ENCODE measurements at regions not wholly inside any gene's neighbourhood (a gene's known extent, or its start where the extent isn't known, plus 50 kb on each side); places are given as distances from the start of the nearest gene placed in this dataset.

- H3K9ac ChIP-seq (ENCODE audit: low read length) = no peak overlapping the region
- H3K23ac ChIP-seq (ENCODE audit: low read length) = no peak overlapping the region
- no peaks in the 10 kb centered on the region for H3K4me1 ChIP-seq (ENCODE audit: control insufficient read depth, low read depth, low read length)
- no peaks in the 10 kb centered on the region for H3K79me2 ChIP-seq (ENCODE audit: control insufficient read depth, insufficient read depth, low read length)
- no peak overlapping the region for H4K8ac ChIP-seq (ENCODE audit: low read depth, low read length)
- no peak overlapping the region for H3K27ac ChIP-seq (ENCODE audit: low read depth, low read length)
- H2AK5ac ChIP-seq (ENCODE audit: low read length) = no peak overlapping the region
- H3K4ac ChIP-seq (ENCODE audit: low read depth, low read length) = no peak overlapping the region
- no peaks in the 10 kb centered on the region for H3K27me3 ChIP-seq (ENCODE audit: insufficient read depth, low read length, poor library complexity)
- H2BK120ac ChIP-seq (ENCODE audit: low read depth, low read length) = no peak overlapping the region
- no peak overlapping the region for H2BK15ac ChIP-seq (replicated peaks; ENCODE audit: low read depth)
- no peak for DNase-seq
- no peak overlapping the region for H2BK5ac ChIP-seq (ENCODE audit: low read length)
- H3K4me2 ChIP-seq (ENCODE audit: low read length) = no peak overlapping the region
- whole genome bisulfite sequencing (ENCODE audit: extremely low coverage, insufficient coverage, low lambda C conversion rate) = no CpG with 5 or more reads among the region's 10 CpGs
- H3K79me1 ChIP-seq (ENCODE audit: low read length) = no peaks in the 10 kb centered on the region
- H3K4me3 ChIP-seq (ENCODE audit: low read length) = no peak overlapping the region
- H3K18ac ChIP-seq (ENCODE audit: low read length) = no peak overlapping the region
- no peak overlapping the region for H4K5ac ChIP-seq (ENCODE audit: low read length)
- H3K36me3 ChIP-seq (ENCODE audit: control insufficient read depth, insufficient read depth, low read length) = no peaks in the 10 kb centered on the region
- no peak overlapping the region for H3K56ac ChIP-seq (ENCODE audit: low read length)
These were observed 289.2 kb upstream of the SFSWAP start for GRCh38 chr12:131421509-131422186.

DNA sequence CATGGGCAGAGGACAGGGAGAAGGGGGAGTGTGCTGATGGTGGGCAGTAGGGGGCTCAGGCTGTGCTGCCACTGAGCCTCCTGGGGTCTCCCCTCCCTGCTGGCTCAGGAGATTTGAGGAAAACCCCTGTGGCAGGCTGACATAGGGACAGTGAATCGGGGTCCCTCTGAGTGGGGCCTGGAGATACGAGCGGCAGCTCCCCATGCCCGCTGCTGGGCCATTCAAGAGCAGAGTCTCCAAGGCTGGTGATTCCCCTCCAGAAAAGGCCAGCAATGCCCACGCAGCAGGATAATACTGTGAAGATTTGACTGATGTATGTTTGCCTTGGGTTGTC is 288.7 kb upstream of the SFSWAP start:
- Histone ChIP-seq H3K27ac (ENCODE audit: low read depth, low read length) (no peak overlapping the region), H3K56ac (ENCODE audit: low read length) (no peak overlapping the region)
- WGBS (ENCODE audit: extremely low coverage, insufficient coverage, low lambda C conversion rate) = no CpG with 5 or more reads among the region's 5 CpGs

GRCh38 chr12:131422744-131423143 is 288.1 kb upstream of the SFSWAP start:
- Histone ChIP-seq H3K36me3 (ENCODE audit: control insufficient read depth, insufficient read depth, low read length) (no peaks in the 10 kb centered on the region), H4K5ac (ENCODE audit: low read length) (no peak overlapping the region), H3K79me2 (ENCODE audit: control insufficient read depth, insufficient read depth, low read length) (no peaks in the 10 kb centered on the region), H3K27me3 (ENCODE audit: insufficient read depth, low read length, poor library complexity) (no peaks in the 10 kb centered on the region), H3K79me1 (ENCODE audit: low read length) (no peaks in the 10 kb centered on the region), H4K8ac (ENCODE audit: low read depth, low read length) (no peak overlapping the region), H3K4me1 (ENCODE audit: control insufficient read depth, low read depth, low read length) (no peaks in the 10 kb centered on the region), H3K23ac (ENCODE audit: low read length) (no peak overlapping the region), H3K4me2 (ENCODE audit: low read length) (no peak overlapping the region), H3K56ac (ENCODE audit: low read length) (no peak overlapping the region), H3K9ac (ENCODE audit: low read length) (no peak overlapping the region), H3K4me3 (ENCODE audit: low read length) (no peak overlapping the region), H3K4ac (ENCODE audit: low read depth, low read length) (no peak overlapping the region), H2BK15ac (replicated peaks; ENCODE audit: low read depth) (no peak overlapping the region), H3K27ac (ENCODE audit: low read depth, low read length) (no peak overlapping the region), H2AK5ac (ENCODE audit: low read length) (no peak overlapping the region), H3K18ac (ENCODE audit: low read length) (no peak overlapping the region), H2BK5ac (ENCODE audit: low read length) (no peak overlapping the region), H2BK120ac (ENCODE audit: low read depth, low read length) (no peak overlapping the region)
- WGBS (ENCODE audit: extremely low coverage, insufficient coverage, low lambda C conversion rate) = no CpG with 5 or more reads among the region's 9 CpGs
- no peak for DNase-seq

More for the DNA sequence above, 288.7 kb upstream of the SFSWAP start:
- Histone ChIP-seq H3K4me3 (ENCODE audit: low read length) (no peak overlapping the region), H3K27me3 (ENCODE audit: insufficient read depth, low read length, poor library complexity) (no peaks in the 10 kb centered on the region), H2AK5ac (ENCODE audit: low read length) (no peak overlapping the region), H3K36me3 (ENCODE audit: control insufficient read depth, insufficient read depth, low read length) (no peaks in the 10 kb centered on the region), H3K18ac (ENCODE audit: low read length) (no peak overlapping the region), H4K8ac (ENCODE audit: low read depth, low read length) (no peak overlapping the region), H2BK15ac (replicated peaks; ENCODE audit: low read depth) (no peak overlapping the region), H3K4ac (ENCODE audit: low read depth, low read length) (no peak overlapping the region), H3K79me2 (ENCODE audit: control insufficient read depth, insufficient read depth, low read length) (no peaks in the 10 kb centered on the region), H3K4me2 (ENCODE audit: low read length) (no peak overlapping the region), H2BK120ac (ENCODE audit: low read depth, low read length) (no peak overlapping the region), H4K5ac (ENCODE audit: low read length) (no peak overlapping the region), H3K23ac (ENCODE audit: low read length) (no peak overlapping the region), H2BK5ac (ENCODE audit: low read length) (no peak overlapping the region), H3K79me1 (ENCODE audit: low read length) (no peaks in the 10 kb centered on the region), H3K4me1 (ENCODE audit: control insufficient read depth, low read depth, low read length) (no peaks in the 10 kb centered on the region), H3K9ac (ENCODE audit: low read length) (no peak overlapping the region)
- DNase-seq = no peak

GRCh38 chr12:131424270-131424669 is 286.6 kb upstream of the SFSWAP start:
- H3K4me1 ChIP-seq (ENCODE audit: control insufficient read depth, low read depth, low read length) = no peaks in the 10 kb centered on the region
- no peak overlapping the region for H3K4me2 ChIP-seq (ENCODE audit: low read length)
- H3K18ac ChIP-seq (ENCODE audit: low read length) = no peak overlapping the region
- no peak for DNase-seq
- no peak overlapping the region for H3K27ac ChIP-seq (ENCODE audit: low read depth, low read length)
- H3K27me3 ChIP-seq (ENCODE audit: insufficient read depth, low read length, poor library complexity) = no peaks in the 10 kb centered on the region
- H2AK5ac ChIP-seq (ENCODE audit: low read length) = no peak overlapping the region
- H2BK5ac ChIP-seq (ENCODE audit: low read length) = no peak overlapping the region
- no peak overlapping the region for H3K4me3 ChIP-seq (ENCODE audit: low read length)
- H3K9ac ChIP-seq (ENCODE audit: low read length) = no peak overlapping the region
- H3K23ac ChIP-seq (ENCODE audit: low read length) = no peak overlapping the region
- no peak overlapping the region for H3K4ac ChIP-seq (ENCODE audit: low read depth, low read length)
- no peaks in the 10 kb centered on the region for H3K79me1 ChIP-seq (ENCODE audit: low read length)
- H2BK15ac ChIP-seq (replicated peaks; ENCODE audit: low read depth) = no peak overlapping the region
- no peak overlapping the region for H3K56ac ChIP-seq (ENCODE audit: low read length)
- H3K36me3 ChIP-seq (ENCODE audit: control insufficient read depth, insufficient read depth, low read length) = no peaks in the 10 kb centered on the region
- H4K5ac ChIP-seq (ENCODE audit: low read length) = no peak overlapping the region
- no peaks in the 10 kb centered on the region for H3K79me2 ChIP-seq (ENCODE audit: control insufficient read depth, insufficient read depth, low read length)
- H2BK120ac ChIP-seq (ENCODE audit: low read depth, low read length) = no peak overlapping the region
- H4K8ac ChIP-seq (ENCODE audit: low read depth, low read length) = no peak overlapping the region

GRCh38 chr12:131425112-131426075 is 285.5 kb upstream of the SFSWAP start:
- H3K27me3 ChIP-seq (ENCODE audit: insufficient read depth, low read length, poor library complexity) = no peaks in the 10 kb centered on the region
- H3K79me2 ChIP-seq (ENCODE audit: control insufficient read depth, insufficient read depth, low read length) = no peaks in the 10 kb centered on the region
- no peak overlapping the region for H3K27ac ChIP-seq (ENCODE audit: low read depth, low read length)
- no peak overlapping the region for H3K4me2 ChIP-seq (ENCODE audit: low read length)
- no peak overlapping the region for H2BK15ac ChIP-seq (replicated peaks; ENCODE audit: low read depth)
- no peak overlapping the region for H3K23ac ChIP-seq (ENCODE audit: low read length)
- H3K36me3 ChIP-seq (ENCODE audit: control insufficient read depth, insufficient read depth, low read length) = no peaks in the 10 kb centered on the region
- no peak overlapping the region for H3K9ac ChIP-seq (ENCODE audit: low read length)
- H4K8ac ChIP-seq (ENCODE audit: low read depth, low read length) = no peak overlapping the region
- H3K4ac ChIP-seq (ENCODE audit: low read depth, low read length) = no peak overlapping the region
- H4K5ac ChIP-seq (ENCODE audit: low read length) = no peak overlapping the region
- H2BK5ac ChIP-seq (ENCODE audit: low read length) = no peak overlapping the region
- WGBS (ENCODE audit: extremely low coverage, insufficient coverage, low lambda C conversion rate) = no CpG with 5 or more reads among the region's 9 CpGs
- no peak overlapping the region for H2AK5ac ChIP-seq (ENCODE audit: low read length)
- H3K18ac ChIP-seq (ENCODE audit: low read length) = no peak overlapping the region
- H3K56ac ChIP-seq (ENCODE audit: low read length) = no peak overlapping the region
- no peak overlapping the region for H2BK120ac ChIP-seq (ENCODE audit: low read depth, low read length)
- H3K79me1 ChIP-seq (ENCODE audit: low read length) = no peaks in the 10 kb centered on the region
- no peak overlapping the region for H3K4me3 ChIP-seq (ENCODE audit: low read length)
- H3K4me1 ChIP-seq (ENCODE audit: control insufficient read depth, low read depth, low read length) = no peaks in the 10 kb centered on the region
- DNase-seq = no peak

Measured in mesendoderm (in vitro differentiated cells).